H1 (cell line): ENCODE measurements at regions not wholly inside any gene's neighbourhood (a gene's known extent, or its start where the extent isn't known, plus 50 kb on each side); places are given as distances from the start of the nearest gene placed in this dataset.

ENCODE experiments used
- CTCF ChIA-PET: fragments of 300-600 bp; sonication (Branson Sonifier 250); formaldehyde crosslinking; loops from one replicate; lab custom pipeline; 2021; ENCODE audit not compliant: partially characterized antibody; lab: Charles Lee
- POLR2A ChIA-PET: fragments of 300-600 bp; sonication (Branson Sonifier 250); formaldehyde crosslinking; loops from one replicate; lab custom pipeline; 2021; ENCODE audit warnings: inconsistent platforms; ENCODE audit not compliant: partially characterized antibody; lab: Charles Lee
- DNase-seq, 2 experiments: peaks; one replicate each; pipeline versions ENCODE4 v3.0.0 to v3.0.0-alpha.2; 2010 to 2022; ENCODE audit warnings: low spot score in 2 of 2, low read depth in 1 of 2, mixed read lengths in 1 of 2
- FAIRE-seq: peaks from 2 replicates; lab custom pipeline; 2011; peaks lifted over from hg19 to GRCh38; lab: Jason Lieb, UNC
- H2AFZ ChIP-seq: 2 replicates; pipeline ENCODE4 v1.8.1; 2012; ENCODE audit warnings: low read length, inconsistent platforms
- H2AK5ac ChIP-seq: 2 replicates; pipeline ENCODE4 v1.6.1; 2013; ENCODE audit warnings: low read depth, low read length
- H2BK120ac ChIP-seq: replicated peaks from 2 replicates; pipeline ENCODE3; 2013; ENCODE audit warnings: low read depth, low read length, inconsistent platforms
- H2BK12ac ChIP-seq: 2 replicates; pipeline ENCODE4 v1.6.1; 2013; ENCODE audit warnings: low read depth, low read length
- H2BK15ac ChIP-seq: 2 replicates; pipeline ENCODE4 v1.6.1; 2013; ENCODE audit warnings: low read length
- H2BK20ac ChIP-seq: 2 replicates; pipeline ENCODE4 v1.6.1; 2013; ENCODE audit warnings: low read length
- H2BK5ac ChIP-seq: 2 replicates; pipeline ENCODE4 v1.6.1; 2013; ENCODE audit warnings: low read depth, low read length
- H3K14ac ChIP-seq: 2 replicates; pipeline ENCODE4 v1.6.1; 2013; ENCODE audit warnings: inconsistent platforms; ENCODE audit not compliant: insufficient read length
- H3K18ac ChIP-seq: 2 replicates; pipeline ENCODE4 v1.6.1; 2013; ENCODE audit warnings: low read length; ENCODE audit errors: extremely low read depth
- H3K23ac ChIP-seq: 2 replicates; pipeline ENCODE4 v1.6.1; 2013; ENCODE audit warnings: inconsistent platforms; ENCODE audit not compliant: insufficient read length
- H3K23me2 ChIP-seq: 2 replicates; pipeline ENCODE4 v1.6.1; 2013; ENCODE audit warnings: low read depth, low read length
- H3K27ac ChIP-seq: 2 replicates; pipeline ENCODE4 v1.6.1; 2011; ENCODE audit warnings: low read depth, low read length, inconsistent platforms
- H3K27me3 ChIP-seq, 4 experiments: replicated peaks in 1 of 4; 1 replicate in 1 of 4; 2 replicates in 3 of 4; pipeline versions ENCODE4 v1.6.1 to v1.8.1; 2011 to 2013; ENCODE audit warnings: low read length in 3 of 4, mild to moderate bottlenecking in 3 of 4, inconsistent platforms in 2 of 4, mixed read lengths in 2 of 4, moderate library complexity in 1 of 4; ENCODE audit not compliant: control insufficient read depth in 3 of 4, insufficient read depth in 3 of 4; ENCODE audit errors: extremely low read depth in 1 of 4
- H3K36me3 ChIP-seq, 4 experiments: 2 replicates each; pipeline versions ENCODE4 v1.6.1 to v1.8.1; 2011 to 2013; ENCODE audit warnings: mild to moderate bottlenecking in 4 of 4, low read length in 3 of 4, moderate library complexity in 2 of 4, control low read depth in 1 of 4, inconsistent platforms in 1 of 4; ENCODE audit not compliant: insufficient read depth in 4 of 4, control insufficient read depth in 2 of 4
- H3K4ac ChIP-seq: replicated peaks from 2 replicates; pipeline ENCODE3; 2013; ENCODE audit warnings: low read length, low read depth, mixed read lengths, inconsistent platforms; ENCODE audit not compliant: insufficient read length
- H3K4me1 ChIP-seq, 4 experiments: replicated peaks in 1 of 4; 1 replicate in 1 of 4; 2 replicates in 3 of 4; pipeline versions ENCODE4 v1.6.1 to v1.8.1; 2011 to 2013; ENCODE audit warnings: low read length in 3 of 4, inconsistent platforms in 2 of 4, mixed read lengths in 1 of 4; ENCODE audit not compliant: insufficient read depth in 4 of 4, control insufficient read depth in 3 of 4
- H3K4me2 ChIP-seq, 2 experiments: 2 replicates each; pipeline versions ENCODE4 v1.6.1 to v1.8.1; 2011 to 2013; ENCODE audit warnings: low read depth in 2 of 2, low read length in 2 of 2, control low read depth in 1 of 2, inconsistent platforms in 1 of 2, mild to moderate bottlenecking in 1 of 2; ENCODE audit not compliant: insufficient read depth in 1 of 2
- H3K4me3 ChIP-seq, 4 experiments: fragments of 200-600, 300-600 bp in 1 of 4; sonication (generic), shearing (Covaris generic), sonication (Bioruptor Twin) in 1 of 4; 2 replicates each; pipeline versions ENCODE4 v1.5.1 to v1.8.1; 2011 to 2016; ENCODE audit warnings: low read length in 4 of 4, low read depth in 3 of 4, control low read depth in 2 of 4, inconsistent platforms in 2 of 4, mild to moderate bottlenecking in 2 of 4, mixed read lengths in 1 of 4, moderate library complexity in 1 of 4; ENCODE audit not compliant: insufficient read depth in 2 of 4; ENCODE audit errors: extremely low read depth in 1 of 4
- H3K56ac ChIP-seq: replicated peaks from 2 replicates; pipeline ENCODE3; 2013; ENCODE audit warnings: low read depth, mild to moderate bottlenecking, mixed read lengths, low read length, inconsistent platforms; ENCODE audit not compliant: insufficient read length
- H3K79me1 ChIP-seq: 2 replicates; pipeline ENCODE4 v1.6.1; 2013; ENCODE audit warnings: low read depth, low read length, control low read depth
- H3K79me2 ChIP-seq, 2 experiments: 2 replicates each; pipeline versions ENCODE4 v1.6.1 to v1.8.1; 2012 to 2013; ENCODE audit warnings: low read length in 2 of 2, mild to moderate bottlenecking in 2 of 2, inconsistent platforms in 1 of 2; ENCODE audit not compliant: insufficient read depth in 2 of 2, control insufficient read depth in 1 of 2
- H3K9ac ChIP-seq, 4 experiments: replicated peaks in 1 of 4; 1 replicate in 1 of 4; 2 replicates in 3 of 4; pipeline versions ENCODE4 v1.6.1 to v1.8.1; 2011 to 2013; ENCODE audit warnings: low read depth in 3 of 4, low read length in 3 of 4, control low read depth in 2 of 4, mild to moderate bottlenecking in 2 of 4, moderate library complexity in 2 of 4, inconsistent platforms in 1 of 4; ENCODE audit errors: extremely low read depth in 1 of 4
- H3K9me3 ChIP-seq, 2 experiments: 2 replicates each; pipeline versions ENCODE4 v1.6.1 to v1.8.1; 2012 to 2013; ENCODE audit warnings: mild to moderate bottlenecking in 2 of 2, moderate library complexity in 2 of 2, control low read depth in 1 of 2, inconsistent platforms in 1 of 2, low read depth in 1 of 2, low read length in 1 of 2, mixed read lengths in 1 of 2; ENCODE audit not compliant: insufficient read depth in 2 of 2
- H4K20me1 ChIP-seq, 2 experiments: replicated peaks in 1 of 2; 2 replicates each; pipeline versions ENCODE3 to v1.8.1; 2011 to 2013; ENCODE audit warnings: inconsistent platforms in 2 of 2, low read length in 2 of 2, mild to moderate bottlenecking in 1 of 2; ENCODE audit not compliant: insufficient read depth in 2 of 2, control insufficient read depth in 1 of 2
- H4K5ac ChIP-seq: 2 replicates; pipeline ENCODE4 v1.6.1; 2013; ENCODE audit warnings: low read length, low read depth, mixed read lengths, inconsistent platforms; ENCODE audit not compliant: insufficient read length
- H4K8ac ChIP-seq: 2 replicates; pipeline ENCODE4 v1.8.0; 2013; ENCODE audit warnings: mild to moderate bottlenecking, moderate library complexity, low read length, inconsistent platforms; ENCODE audit not compliant: insufficient read depth; ENCODE audit errors: extremely low read depth
- H4K91ac ChIP-seq: replicated peaks from 2 replicates; pipeline ENCODE3; 2013; ENCODE audit warnings: low read length, mixed read lengths, inconsistent platforms; ENCODE audit not compliant: insufficient read length
- ATF3 ChIP-seq: IDR thresholded peaks from 2 replicates; pipeline ENCODE4 v1.6.1; 2011; ENCODE audit warnings: low read depth, mild to moderate bottlenecking, low read length; ENCODE audit not compliant: insufficient read depth
- CHD1 ChIP-seq: IDR thresholded peaks from 2 replicates; pipeline ENCODE4 v1.6.1; 2012; ENCODE audit warnings: low read depth, low read length, improper control_type of control experiment
- CREB1 ChIP-seq: IDR thresholded peaks from 2 replicates; pipeline ENCODE4 v1.6.1; 2012; ENCODE audit warnings: inconsistent platforms
- FOSL1 ChIP-seq: IDR thresholded peaks from 2 replicates; pipeline ENCODE4 v1.6.1; 2011; ENCODE audit warnings: mild to moderate bottlenecking, low read depth, low read length, moderate library complexity; ENCODE audit not compliant: insufficient read depth
- GTF2F1 ChIP-seq: IDR thresholded peaks from 2 replicates; pipeline ENCODE4 v1.6.1; 2012; ENCODE audit warnings: low read depth, low read length, improper control_type of control experiment, borderline replicate concordance
- JUND ChIP-seq: IDR thresholded peaks from 2 replicates; pipeline ENCODE4 v1.6.1; 2011; ENCODE audit warnings: mild to moderate bottlenecking, improper control_type of control experiment, low read length
- NANOG ChIP-seq: IDR thresholded peaks from 2 replicates; pipeline ENCODE4 v1.6.1; 2011; ENCODE audit warnings: low read length, low read depth, mild to moderate bottlenecking, inconsistent platforms; ENCODE audit not compliant: insufficient read depth, poor library complexity, severe bottlenecking
- POLR2A ChIP-seq, 2 experiments: IDR thresholded peaks; 1 replicate in 1 of 2; 2 replicates in 1 of 2; pipeline ENCODE4 v1.6.1; 2011; ENCODE audit warnings: low read depth in 2 of 2, low read length in 2 of 2, mild to moderate bottlenecking in 2 of 2; ENCODE audit errors: control extremely low read depth in 1 of 2
- RBBP5 ChIP-seq: IDR thresholded peaks from 2 replicates; pipeline ENCODE4 v1.7.1; 2012; ENCODE audit warnings: low read depth, mild to moderate bottlenecking, inconsistent platforms, low read length, moderate library complexity, borderline replicate concordance
- SIN3A ChIP-seq, 2 experiments: IDR thresholded peaks in 1 of 2; conservative IDR thresholded peaks in 1 of 2; 2 replicates each; pipeline ENCODE4 v1.6.1; 2011 to 2012; ENCODE audit warnings: low read length in 2 of 2, improper control_type of control experiment in 1 of 2, low read depth in 1 of 2, mild to moderate bottlenecking in 1 of 2
- SIRT6 ChIP-seq: IDR thresholded peaks from one replicate; pipeline ENCODE4 v1.7.1; 2012; ENCODE audit warnings: low read length, inconsistent platforms
- SP1 ChIP-seq: IDR thresholded peaks from 2 replicates; pipeline ENCODE4 v1.6.1; 2011; ENCODE audit warnings: low read depth, low read length
- SP2 ChIP-seq: IDR thresholded peaks from 2 replicates; pipeline ENCODE4 v1.6.1; 2012; ENCODE audit warnings: mild to moderate bottlenecking, low read length, inconsistent platforms
- TCF12 ChIP-seq: IDR thresholded peaks from 2 replicates; pipeline ENCODE4 v1.6.1; 2011; ENCODE audit warnings: low read depth, mild to moderate bottlenecking, low read length
- YY1 ChIP-seq: IDR thresholded peaks from 2 replicates; pipeline ENCODE4 v1.6.1; 2011; ENCODE audit warnings: low read depth, mild to moderate bottlenecking, low read length
- WGBS, 2 experiments: shearing (Covaris generic) in 1 of 2; methylation state at CpG; one replicate each; pipeline versions ENCODE4 v1.1.6 to v1.1.7; 2013 to 2015; ENCODE audit warnings: low lambda C conversion rate in 2 of 2, mixed read lengths in 2 of 2, inconsistent platforms in 1 of 2, low coverage in 1 of 2, missing lambda C conversion rate in 1 of 2; ENCODE audit not compliant: insufficient replicate concordance in 2 of 2, insufficient coverage in 1 of 2, insufficient read length in 1 of 2; ENCODE audit errors: extremely low coverage in 1 of 2, missing lambda C conversion rate in 1 of 2; 5-methylcytosine and 5-hydroxymethylcytosine counted together

- Histone ChIP-seq H4K5ac (no peak overlapping the region), H2BK120ac (no peak overlapping the region), H2BK15ac (no peak overlapping the region), H3K27me3 (no peaks in the 10 kb centered on the region), H2BK12ac (no peak overlapping the region), H3K18ac (no peak overlapping the region), H3K23me2 (no peaks in the 10 kb centered on the region), H3K4me3 (no peak overlapping the region), H3K23ac (no peak overlapping the region), H3K9ac (no peak overlapping the region), H4K8ac (no peak overlapping the region), H3K27ac (no peak overlapping the region), H2AK5ac (no peak overlapping the region), H3K56ac (no peak overlapping the region), H3K4me2 (no peak overlapping the region), H3K9me3 (no peaks in the 10 kb centered on the region), H4K20me1 (no peaks in the 10 kb centered on the region), H3K36me3 (no peaks in the 10 kb centered on the region), H3K14ac (no peak overlapping the region), H3K4me1 (peaks cover 0 to 2% (median 0%) of the 10 kb centered on the region in 4 experiments; a peak in 1 of 7 replicates), H3K79me1 (no peaks in the 10 kb centered on the region), H3K4ac (no peak overlapping the region), H2BK20ac (no peak overlapping the region), H4K91ac (no peak overlapping the region), H2AFZ (no peak overlapping the region), H3K79me2 (no peaks in the 10 kb centered on the region), H2BK5ac (no peak overlapping the region)
- 96% methylated on average over 1 of the region's 1 CpG; no CpG with 5 or more reads in 1 of the 2 experiments for WGBS, 2 experiments
- ChIA-PET POLR2A (no interaction called here), CTCF (interaction anchor here (1.3 kb wide), 1 partner anchor 163 kb away, joined by 3 read pairs; no protein-coding TSS in a partner anchor)
- no peak for DNase-seq
- FAIRE-seq: no peak
- no peak for TF ChIP-seq SP1
- TF ChIP-seq SIRT6: no peak
- TF ChIP-seq NANOG: no peak
- TF ChIP-seq SIN3A (conservative IDR thresholded peaks at IDR 0.05 in 1 of 2, IDR thresholded peaks at IDR 0.05 in 1 of 2; ENCODE audit: low read depth in 1 of 2, low read length in 2 of 2): no peak
- TF ChIP-seq POLR2A (IDR thresholded peaks at IDR 0.05; ENCODE audit: control extremely low read depth in 1 of 2, low read depth in 2 of 2, low read length in 2 of 2): no peak
- no peak for TF ChIP-seq GTF2F1
- TF ChIP-seq RBBP5: no peak
- TF ChIP-seq ATF3: no peak
- TF ChIP-seq CREB1: no peak
- TF ChIP-seq YY1: no peak
- TF ChIP-seq CHD1: no peak
- no peak for TF ChIP-seq FOSL1
- no peak for TF ChIP-seq SP2
- no peak for TF ChIP-seq JUND
- no peak for TF ChIP-seq TCF12
These were observed 229.4 kb downstream of the SNCAIP start for GRCh38 chr5:122541388-122541787.
